HG03108 (cell line): ENCODE measurements at regions not wholly inside any gene's neighbourhood (a gene's known extent, or its start where the extent isn't known, plus 50 kb on each side); places are given as distances from the start of the nearest gene placed in this dataset.
"Not testable (repeated sequence)": the region's sequence is repeated elsewhere in the genome, so short reads cannot be mapped to it uniquely, and the experiment has no call there.

Experiments
- ATAC-seq: cut with Tn5 transposase; IDR thresholded peaks from one replicate; pipeline ENCODE4 v1.9.1; 2021; ENCODE audit warnings: moderate library complexity; ENCODE audit not compliant: unreplicated experiment

- ATAC-seq = no peak
Observed at GRCh38 chr4:124132161-124132560, 580.4 kb downstream of the ANKRD50 start.

DNA sequence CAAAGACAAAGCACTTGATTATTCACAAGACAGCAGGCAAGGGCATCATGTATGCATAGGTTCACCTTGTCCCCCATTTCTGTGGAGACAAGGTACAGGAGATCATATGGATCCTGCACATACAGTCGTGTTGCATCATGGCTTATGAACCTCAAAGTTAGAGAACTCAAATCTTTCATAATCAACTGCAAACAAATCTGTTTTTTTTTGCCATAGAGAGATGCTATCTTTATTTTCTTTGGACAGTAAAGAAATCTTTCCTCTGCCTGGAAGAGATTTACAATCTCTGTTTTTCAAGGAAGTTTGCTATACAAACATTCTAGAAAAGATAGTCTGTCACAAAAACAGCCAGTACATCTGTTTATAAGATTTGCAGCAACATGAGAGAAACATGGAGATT, 578.8 kb downstream of the ANKRD50 start:
- ATAC-seq = no peak

DNA sequence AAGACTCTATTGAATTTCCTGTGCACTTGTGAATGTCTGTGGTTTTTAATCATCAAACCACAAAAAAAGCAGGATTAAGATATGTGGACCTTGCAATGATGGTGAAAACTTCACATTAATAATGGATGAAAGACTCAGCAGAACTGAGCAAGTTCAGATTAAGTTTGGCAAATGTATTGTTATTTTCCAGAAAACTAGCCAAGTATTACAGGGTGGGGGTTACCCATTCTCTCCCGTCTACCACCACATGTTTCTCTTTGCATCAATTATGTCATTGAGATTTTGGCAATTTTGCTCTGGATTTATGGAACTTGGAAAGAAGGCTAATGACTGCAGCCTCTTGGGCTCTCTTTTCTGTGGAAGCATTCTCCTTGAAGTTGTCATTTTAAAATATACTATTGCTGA, 577.1 kb downstream of the ANKRD50 start:
- no peak for ATAC-seq

GRCh38 chr4:124139044-124139443, 573.5 kb downstream of the ANKRD50 start:
- no peak for ATAC-seq

GRCh38 chr4:124143632-124144031, 568.9 kb downstream of the ANKRD50 start:
- no peak for ATAC-seq

DNA sequence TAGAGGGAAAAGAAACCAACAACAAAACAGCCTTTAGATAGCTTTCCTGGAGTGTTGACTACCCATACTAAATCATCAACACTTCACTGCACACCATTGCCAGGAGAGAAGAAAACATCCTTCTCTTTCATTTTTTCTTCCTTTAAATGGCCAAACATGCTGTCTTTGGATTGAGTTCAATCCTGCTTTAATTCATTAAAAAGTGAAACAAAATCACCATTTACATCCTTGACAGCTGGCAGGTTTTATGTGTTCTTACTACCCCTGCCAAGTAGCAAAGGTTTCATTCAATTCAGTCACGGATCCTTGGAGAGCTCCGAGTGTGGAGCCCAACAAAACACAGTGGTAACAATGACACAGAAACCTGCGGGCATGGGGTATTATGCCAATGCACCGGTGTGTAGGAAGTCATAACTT, 568.3 kb downstream of the ANKRD50 start:
- no peak for ATAC-seq

DNA sequence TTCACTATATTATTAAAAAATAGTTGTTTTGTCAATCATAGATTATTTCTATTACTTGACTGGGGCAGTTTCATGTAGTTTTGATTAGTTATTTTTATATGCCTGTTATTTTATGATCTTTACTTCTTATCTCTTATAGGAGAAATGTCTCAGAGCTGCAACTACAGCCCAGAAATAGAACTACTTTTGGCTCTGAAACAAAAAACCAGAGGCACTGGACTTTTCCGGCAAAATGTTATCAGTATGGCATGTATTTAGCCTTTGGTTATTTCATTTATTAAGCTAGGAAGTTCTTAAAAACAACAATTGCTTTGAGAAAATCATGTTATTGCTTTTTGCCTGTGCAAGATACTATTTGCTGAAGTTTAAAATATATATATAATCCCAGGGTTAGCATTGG, 566.5 kb downstream of the ANKRD50 start:
- no peak for ATAC-seq

DNA sequence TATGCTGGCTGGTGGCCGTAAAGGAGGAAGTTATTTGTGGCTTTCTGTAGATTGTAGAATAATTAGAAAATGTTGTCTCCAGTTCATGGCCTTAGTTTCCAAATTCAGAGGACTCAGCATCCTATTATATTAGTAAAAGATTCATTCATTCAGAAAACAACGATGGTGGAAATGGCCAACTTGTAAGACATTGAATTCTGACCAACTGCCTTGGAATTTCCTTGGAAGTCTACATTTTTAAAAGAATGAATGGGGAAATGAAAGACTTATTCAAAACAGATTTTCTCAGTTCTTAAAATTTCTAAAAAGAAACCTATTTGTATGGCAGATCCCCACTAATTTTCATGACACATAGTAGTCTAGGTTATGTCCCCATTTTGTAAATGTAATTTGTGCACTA, 561.5 kb downstream of the ANKRD50 start:
- ATAC-seq = no peak

DNA sequence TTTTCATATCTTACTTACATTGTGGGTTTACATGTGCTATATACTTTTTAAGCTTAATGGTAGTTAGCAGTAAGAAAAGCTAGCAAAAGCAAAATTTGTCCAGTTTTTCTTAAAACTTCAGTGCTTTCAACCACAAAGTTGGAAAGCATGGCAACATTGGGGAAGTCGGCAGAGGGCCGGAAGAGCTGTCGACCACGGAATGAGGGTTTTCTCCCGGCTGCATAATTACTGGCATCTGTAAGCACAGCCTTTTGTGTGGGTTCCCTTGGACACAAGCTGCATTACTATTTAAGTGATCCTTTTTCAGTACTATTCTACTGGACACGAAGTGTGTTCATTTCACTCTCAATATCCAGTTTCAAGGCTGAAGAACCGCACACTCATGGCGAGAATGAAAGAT, 560.4 kb downstream of the ANKRD50 start:
- ATAC-seq = no peak

DNA sequence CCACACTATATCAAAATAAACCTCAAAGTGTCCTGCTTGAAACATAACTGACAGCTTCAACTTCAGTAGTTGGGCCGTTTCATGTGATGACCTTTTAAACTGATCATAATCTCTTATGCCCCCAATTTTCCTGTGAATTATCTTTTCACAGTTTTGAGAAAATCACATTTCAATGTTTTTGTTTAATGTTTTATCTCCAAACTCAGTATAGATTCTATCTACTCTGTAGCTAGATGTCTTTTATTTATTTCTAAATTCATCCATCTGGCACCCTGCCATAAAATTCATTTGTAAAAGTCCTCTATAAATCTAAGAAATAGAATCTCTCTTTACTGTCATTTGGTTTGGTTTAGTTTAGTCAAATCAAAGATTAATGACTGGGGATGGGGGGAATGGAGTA, 557.3 kb downstream of the ANKRD50 start:
- ATAC-seq = no peak

- no peak for ATAC-seq
Observed at GRCh38 chr4:124157396-124158083, 555.0 kb downstream of the ANKRD50 start.

DNA sequence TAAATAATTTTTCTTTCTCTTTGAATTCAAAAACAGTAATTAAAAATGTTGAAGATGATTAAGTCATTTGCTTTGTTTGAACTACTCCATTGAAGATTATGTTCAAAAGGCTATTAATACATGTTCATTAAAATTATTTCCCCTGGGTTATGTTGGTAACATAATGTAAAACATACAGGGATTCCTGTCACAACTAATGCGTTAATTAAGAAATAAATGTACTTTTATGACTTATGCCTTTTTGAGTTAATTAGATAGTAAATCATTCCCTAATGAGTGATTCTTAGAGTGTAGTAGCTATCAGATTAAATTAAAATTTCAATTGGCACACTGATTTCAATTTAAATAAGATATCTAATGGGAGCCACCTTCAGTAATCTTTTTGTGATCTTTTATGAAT, 549.1 kb downstream of the ANKRD50 start:
- ATAC-seq = no peak

DNA sequence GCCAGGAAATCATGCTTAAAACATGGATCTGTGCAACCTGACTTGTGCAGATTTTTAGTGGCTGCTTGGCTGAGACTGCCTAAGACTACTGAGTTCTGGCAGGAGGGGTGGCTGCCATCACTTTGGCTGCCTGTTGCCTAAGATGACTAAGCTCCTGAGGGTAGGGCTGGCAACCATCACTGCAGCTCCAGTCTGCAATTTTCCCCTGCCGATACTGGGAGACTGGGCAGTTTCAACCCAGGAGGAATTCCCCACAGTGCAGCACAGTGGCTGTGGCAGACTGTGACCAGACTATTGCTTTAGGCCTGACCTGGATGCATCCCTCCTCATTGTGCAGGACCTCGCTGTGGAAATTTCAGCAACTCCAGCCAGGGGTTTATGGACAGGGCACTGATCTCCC, 544.9 kb downstream of the ANKRD50 start:
- no peak for ATAC-seq

DNA sequence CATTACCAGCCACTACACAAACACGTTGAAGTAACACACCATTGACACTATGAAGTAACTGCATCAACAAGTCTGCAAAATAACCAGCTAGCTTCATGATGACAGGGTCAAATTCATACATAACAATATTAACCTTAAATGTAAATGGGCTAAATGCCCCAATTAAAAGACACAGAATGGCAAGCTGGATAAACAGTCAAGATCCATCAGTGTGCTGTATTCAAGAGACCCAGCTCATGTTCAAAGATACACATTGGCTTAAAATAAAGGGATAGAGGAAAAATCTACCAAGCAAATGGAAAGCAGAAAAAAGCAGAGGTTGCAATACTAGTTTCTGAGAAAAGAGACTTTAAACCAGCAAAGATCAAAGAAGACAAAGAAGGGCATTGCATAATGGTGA, 543.0 kb downstream of the ANKRD50 start:
- ATAC-seq = not testable (repeated sequence)

- no peak for ATAC-seq
Observed at GRCh38 chr4:124173912-124174311, 538.6 kb downstream of the ANKRD50 start.

DNA sequence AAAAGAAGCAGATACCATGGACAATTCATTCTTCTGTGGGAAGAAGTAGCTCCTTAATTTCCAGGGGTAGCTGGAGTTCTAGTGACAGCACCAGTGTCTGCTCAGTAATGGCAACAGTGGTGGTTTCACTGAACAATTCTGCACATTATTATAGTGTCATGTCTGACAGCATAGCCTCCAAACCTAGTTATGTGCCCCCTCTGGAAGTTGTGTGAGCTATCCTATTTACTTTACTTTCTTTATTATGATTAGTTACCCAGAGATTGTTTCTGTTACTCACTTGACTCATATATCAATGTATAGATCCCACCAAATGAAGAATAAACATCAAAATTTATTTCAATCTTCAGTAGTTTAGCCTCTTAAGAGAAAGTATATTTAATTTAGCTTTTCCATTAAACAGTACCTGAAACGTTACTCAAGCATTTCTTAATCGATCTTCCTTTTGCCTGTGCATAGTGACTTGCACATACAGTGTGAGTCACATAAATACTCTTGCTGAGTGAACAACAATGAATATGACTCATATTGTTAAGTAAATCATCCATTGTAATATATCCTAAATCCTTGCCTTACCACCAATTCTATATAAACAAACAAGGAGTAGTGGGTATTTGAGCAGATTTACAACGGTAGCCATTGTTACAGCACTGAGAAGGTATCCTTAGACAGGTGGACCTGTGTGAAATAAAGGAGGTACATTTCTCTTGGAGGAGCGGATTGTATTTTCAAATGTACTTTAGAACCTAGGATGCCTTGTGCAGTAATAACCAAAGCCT, 534.7 kb downstream of the ANKRD50 start:
- no peak for ATAC-seq

DNA sequence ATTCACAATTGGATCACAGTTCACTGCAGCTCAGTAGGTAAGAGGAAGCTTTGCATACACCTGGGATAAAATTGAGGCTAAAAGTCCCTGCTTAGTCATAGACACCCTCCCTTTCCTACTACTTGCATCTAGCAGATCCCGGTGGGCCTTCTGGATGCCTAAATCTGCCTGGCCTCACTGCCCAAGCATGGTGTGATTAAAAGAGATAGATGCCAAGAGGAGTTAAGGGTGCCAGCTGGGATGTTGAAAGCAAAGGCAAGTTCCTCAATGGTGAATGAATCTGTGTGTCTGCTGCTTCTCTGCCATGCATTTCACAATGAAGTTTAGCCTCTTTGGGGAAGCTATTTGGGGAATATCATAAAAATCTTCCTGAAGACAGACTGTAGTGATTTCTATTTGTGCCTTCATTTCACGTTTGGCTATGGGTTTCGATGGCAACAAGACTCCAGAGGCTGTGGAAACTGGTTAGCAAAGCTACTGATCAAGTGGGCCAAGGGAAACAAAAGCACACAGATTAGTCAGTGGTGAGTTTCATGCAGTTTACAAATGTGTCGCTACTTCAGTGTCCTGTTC, 534.0 kb downstream of the ANKRD50 start:
- ATAC-seq = no peak

- ATAC-seq = no peak
Observed at GRCh38 chr4:124179506-124180186, 532.9 kb downstream of the ANKRD50 start.

DNA sequence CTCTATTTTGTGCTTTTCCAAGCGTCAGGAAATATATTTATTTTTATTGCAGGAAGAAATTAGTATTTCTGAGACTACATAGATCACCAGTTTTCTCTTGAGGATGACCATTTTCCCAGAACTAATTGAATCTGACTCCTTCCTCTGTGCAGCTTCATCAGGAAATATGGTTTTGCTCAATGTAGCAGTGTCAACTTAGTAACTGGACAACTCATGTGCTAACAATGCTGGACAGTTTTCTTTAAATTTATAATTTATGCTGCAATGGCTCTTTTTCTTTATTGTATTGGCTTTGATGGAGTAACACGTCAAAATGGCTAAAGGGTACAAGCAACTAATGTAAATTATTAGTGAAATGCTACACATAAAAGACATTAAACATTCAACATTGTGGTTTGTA, 531.5 kb downstream of the ANKRD50 start:
- no peak for ATAC-seq

DNA sequence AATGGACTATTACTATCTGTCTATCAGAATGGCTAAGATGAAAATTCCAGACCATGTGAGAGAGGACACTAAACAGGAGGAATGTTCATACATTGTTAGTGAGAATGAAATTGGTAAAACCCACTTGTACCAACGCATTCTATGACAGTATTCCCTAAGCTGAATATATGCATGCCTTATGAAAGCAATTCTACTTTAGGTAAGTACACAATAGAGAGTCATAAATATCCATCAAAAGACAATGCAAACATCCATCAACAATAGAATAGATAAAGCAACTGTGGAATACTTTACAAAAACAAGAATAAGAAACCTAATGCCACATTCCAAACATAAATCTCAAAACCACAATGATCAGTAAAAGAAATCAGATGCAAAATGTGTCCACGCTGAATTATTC, 529.3 kb downstream of the ANKRD50 start:
- no peak for ATAC-seq

GRCh38 chr4:124183926-124184325, 528.6 kb downstream of the ANKRD50 start:
- no peak for ATAC-seq

GRCh38 chr4:124184792-124185191, 527.7 kb downstream of the ANKRD50 start:
- ATAC-seq = no peak
